Right cardiac atrium (tissue), 5 donors: ENCODE measurements at regions not wholly inside any gene's neighbourhood (a gene's known extent, or its start where the extent isn't known, plus 50 kb on each side); places are given as distances from the start of the nearest gene placed in this dataset.

Experiments
- ATAC-seq, 2 donors: fragments of 200-7000 bp; cut with Tn5 transposase; one replicate each; pipeline versions ENCODE4 v1.8.0 to v1.9.1; 2020; ENCODE audit warnings: moderate library complexity in 2 of 2, mild to moderate bottlenecking in 1 of 2
- DNase-seq, 3 donors: peaks; one replicate each; pipeline ENCODE4 v3.0.0-alpha.2; 2020
- H3K27ac ChIP-seq: one replicate; pipeline ENCODE4 v1.5.1; 2013; ENCODE audit warnings: mild to moderate bottlenecking, low read length, control low read depth, moderate library complexity
- H3K27me3 ChIP-seq: one replicate; pipeline ENCODE4 v1.6.1; 2013; ENCODE audit not compliant: control insufficient read depth, insufficient read depth
- H3K4me1 ChIP-seq: one replicate; pipeline ENCODE4 v1.6.1; 2013; ENCODE audit warnings: low read length; ENCODE audit not compliant: control insufficient read depth, insufficient read depth
- H3K4me3 ChIP-seq: one replicate; pipeline ENCODE4 v1.5.1; 2013; ENCODE audit warnings: low read length, control low read depth
- H3K9me3 ChIP-seq: one replicate; pipeline ENCODE4 v1.6.1; 2013; ENCODE audit warnings: low read length; ENCODE audit not compliant: control insufficient read depth
- WGBS: extraction: QIAGEN DNeasy Blood & Tissue Kit; methylation state at CpG from one replicate; pipeline ENCODE4 v1.1.7; 2013; 5-methylcytosine and 5-hydroxymethylcytosine counted together
- intact Hi-C, 4 donors: fragments of 100-400 bp; cut with DNase I; formaldehyde crosslinking; loops; one replicate each; pipeline versions ENCODE4 v1.11.0 to v1.14.0; 2022 to 2023
- donor health status: healthy with polysubstance abuse.
- donor health status: DM: no; HTN: yes; CAD: no.
- donor health status: DM: no; HTN: no; CAD: no.
- donor health status: DM: no; HTN: yes; CAD: no; lungs with severe emphysema.
- donor health status: DM: yes; HTN: yes; CAD: no.

- 96% methylated on average over 1 of the region's 1 CpG for WGBS
- no peak for DNase-seq
- peaks cover 2% of the 10 kb centered on the region for H3K9me3 ChIP-seq
- H3K27me3 ChIP-seq = no peaks in the 10 kb centered on the region
- H3K4me1 ChIP-seq = no peaks in the 10 kb centered on the region
- H3K4me3 ChIP-seq = no peak overlapping the region
- intact Hi-C loops = no loop called here
- no peak for ATAC-seq
- H3K27ac ChIP-seq = no peak overlapping the region
Measured at GRCh38 chr13:105466376-105466775, 1069.1 kb downstream of the EFNB2 start.

- ATAC-seq (no peak), DNase-seq (no peak)
- WGBS = 87% methylated on average over 1 of the region's 1 CpG
- Histone ChIP-seq H3K9me3 (peaks cover 2% of the 10 kb centered on the region), H3K4me1 (no peaks in the 10 kb centered on the region), H3K27ac (no peak within 1 kb of the TSS), H3K4me3 (no peak within 1 kb of the TSS), H3K27me3 (no peaks in the 10 kb centered on the region)
- intact Hi-C loops = no loop called here
Measured at GRCh38 chr13:105465745-105466144, 1069.7 kb downstream of the EFNB2 start, which contains the start of gene DAOA. DAOA (plus strand) TSS chr13:105466045.

- peaks cover 2% of the 10 kb centered on the region for H3K9me3 ChIP-seq
- no peak overlapping the region for H3K27ac ChIP-seq
- DNase-seq (no peak), ATAC-seq (no peak)
- H3K4me3 ChIP-seq = no peak overlapping the region
- intact Hi-C loops = no loop called here
- H3K4me1 ChIP-seq = no peaks in the 10 kb centered on the region
- no peaks in the 10 kb centered on the region for H3K27me3 ChIP-seq
Measured at GRCh38 chr13:105465251-105465650, 1070.2 kb downstream of the EFNB2 start.

GRCh38 chr13:105464249-105464648 is 1071.2 kb downstream of the EFNB2 start:
- Histone ChIP-seq H3K4me3 (no peak overlapping the region), H3K4me1 (no peaks in the 10 kb centered on the region), H3K27ac (no peak overlapping the region), H3K9me3 (peaks cover 2% of the 10 kb centered on the region), H3K27me3 (no peaks in the 10 kb centered on the region)
- ATAC-seq (no peak), DNase-seq (no peak)
- intact Hi-C loops = no loop called here
- WGBS = 97% methylated on average over 1 of the region's 1 CpG

GRCh38 chr13:105463011-105463501 is 1072.4 kb downstream of the EFNB2 start:
- intact Hi-C loops = no loop called here
- WGBS = 37% methylated on average over 2 of the region's 2 CpGs
- no peak for DNase-seq
- Histone ChIP-seq H3K4me3 (no peak overlapping the region), H3K4me1 (no peaks in the 10 kb centered on the region), H3K27me3 (no peaks in the 10 kb centered on the region), H3K9me3 (peaks cover 2% of the 10 kb centered on the region), H3K27ac (no peak overlapping the region)
- no peak for ATAC-seq

- Histone ChIP-seq H3K9me3 (no peaks in the 10 kb centered on the region), H3K27me3 (no peaks in the 10 kb centered on the region), H3K27ac (no peak overlapping the region), H3K4me1 (no peaks in the 10 kb centered on the region), H3K4me3 (no peak overlapping the region)
- ATAC-seq (no peak), DNase-seq (no peak)
- 73% methylated on average over 5 of the region's 5 CpGs for WGBS
- intact Hi-C loops = no loop called here
Measured at GRCh38 chr13:105462098-105462497, 1073.4 kb downstream of the EFNB2 start.

- Histone ChIP-seq H3K27me3 (no peaks in the 10 kb centered on the region), H3K4me1 (no peaks in the 10 kb centered on the region), H3K27ac (no peak overlapping the region), H3K9me3 (no peaks in the 10 kb centered on the region), H3K4me3 (no peak overlapping the region)
- no peak for ATAC-seq
- 95% methylated on average over 2 of the region's 2 CpGs for WGBS
- intact Hi-C loops = no loop called here
- DNase-seq = no peak
Measured at GRCh38 chr13:105452895-105453294, 1082.6 kb downstream of the EFNB2 start.

- ATAC-seq = no peak
Measured at GRCh38 chr13:105450784-105451183, 1084.7 kb downstream of the EFNB2 start.

GRCh38 chr13:105448811-105449210 is 1086.7 kb downstream of the EFNB2 start:
- intact Hi-C loops = no loop called here
- DNase-seq (no peak), ATAC-seq (no peak)
- WGBS = 65% methylated on average over 1 of the region's 1 CpG
- Histone ChIP-seq H3K27me3 (no peaks in the 10 kb centered on the region), H3K4me1 (no peaks in the 10 kb centered on the region), H3K27ac (no peak overlapping the region), H3K4me3 (no peak overlapping the region), H3K9me3 (no peaks in the 10 kb centered on the region)

More at GRCh38 chr13:105450784-105451183, 1084.7 kb downstream of the EFNB2 start:
- no peak for DNase-seq
- no peaks in the 10 kb centered on the region for H3K9me3 ChIP-seq
- H3K4me1 ChIP-seq = no peaks in the 10 kb centered on the region
- H3K27me3 ChIP-seq = no peaks in the 10 kb centered on the region
- H3K27ac ChIP-seq = no peak overlapping the region
- intact Hi-C loops = no loop called here
- no peak overlapping the region for H3K4me3 ChIP-seq
- 76% methylated on average over 4 of the region's 4 CpGs for WGBS

- DNase-seq (no peak), ATAC-seq (no peak)
- no peaks in the 10 kb centered on the region for H3K27me3 ChIP-seq
- intact Hi-C loops = no loop called here
- H3K27ac ChIP-seq = no peak overlapping the region
- no peaks in the 10 kb centered on the region for H3K9me3 ChIP-seq
- H3K4me3 ChIP-seq = no peak overlapping the region
- 70% methylated on average over 4 of the region's 4 CpGs for WGBS
- no peaks in the 10 kb centered on the region for H3K4me1 ChIP-seq
Measured at GRCh38 chr13:105446197-105446596, 1089.3 kb downstream of the EFNB2 start.

- Histone ChIP-seq H3K27me3 (no peaks in the 10 kb centered on the region), H3K4me3 (no peak overlapping the region), H3K4me1 (no peaks in the 10 kb centered on the region), H3K27ac (no peak overlapping the region), H3K9me3 (no peaks in the 10 kb centered on the region)
- WGBS = 66% methylated on average over 4 of the region's 4 CpGs
- intact Hi-C loops = no loop called here
- ATAC-seq (no peak), DNase-seq (no peak)
Measured at GRCh38 chr13:105445796-105446195, 1089.7 kb downstream of the EFNB2 start.
